ENCODE measurements at regions not wholly inside any gene's neighbourhood (a gene's known extent, or its start where the extent isn't known, plus 50 kb on each side); places are given as distances from the start of the nearest gene placed in this dataset.

DNA sequence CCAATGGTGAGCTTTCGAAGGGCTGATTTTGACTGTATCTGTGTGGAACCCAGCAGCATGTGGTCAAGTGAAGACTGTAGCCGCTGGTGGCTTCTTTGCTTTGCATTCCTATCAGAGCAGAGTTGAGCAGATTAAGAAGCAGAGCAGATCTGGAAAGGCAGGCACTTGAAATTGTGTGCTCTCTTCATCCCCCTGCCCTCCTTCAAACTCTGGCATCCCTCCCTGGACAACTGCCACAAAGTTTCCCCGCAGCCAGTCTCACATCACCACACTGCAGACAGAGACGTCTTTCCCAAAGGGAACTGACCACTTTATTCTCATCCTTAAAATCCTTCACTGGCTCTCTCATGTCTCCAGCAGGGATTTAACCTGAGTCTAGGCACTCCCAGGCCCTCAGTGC, 237.1 kb upstream of the DYNLRB2 start:
- TF ChIP-seq, protein P1, sequence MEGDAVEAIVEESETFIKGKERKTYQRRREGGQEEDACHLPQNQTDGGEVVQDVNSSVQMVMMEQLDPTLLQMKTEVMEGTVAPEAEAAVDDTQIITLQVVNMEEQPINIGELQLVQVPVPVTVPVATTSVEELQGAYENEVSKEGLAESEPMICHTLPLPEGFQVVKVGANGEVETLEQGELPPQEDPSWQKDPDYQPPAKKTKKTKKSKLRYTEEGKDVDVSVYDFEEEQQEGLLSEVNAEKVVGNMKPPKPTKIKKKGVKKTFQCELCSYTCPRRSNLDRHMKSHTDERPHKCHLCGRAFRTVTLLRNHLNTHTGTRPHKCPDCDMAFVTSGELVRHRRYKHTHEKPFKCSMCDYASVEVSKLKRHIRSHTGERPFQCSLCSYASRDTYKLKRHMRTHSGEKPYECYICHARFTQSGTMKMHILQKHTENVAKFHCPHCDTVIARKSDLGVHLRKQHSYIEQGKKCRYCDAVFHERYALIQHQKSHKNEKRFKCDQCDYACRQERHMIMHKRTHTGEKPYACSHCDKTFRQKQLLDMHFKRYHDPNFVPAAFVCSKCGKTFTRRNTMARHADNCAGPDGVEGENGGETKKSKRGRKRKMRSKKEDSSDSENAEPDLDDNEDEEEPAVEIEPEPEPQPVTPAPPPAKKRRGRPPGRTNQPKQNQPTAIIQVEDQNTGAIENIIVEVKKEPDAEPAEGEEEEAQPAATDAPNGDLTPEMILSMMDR (IDR thresholded peaks at IDR 0.05) = no peak
- TF ChIP-seq POLR2A (IDR thresholded peaks at IDR 0.05) = no peak
- no peaks in the 10 kb centered on the region for H3K9me3 ChIP-seq (replicated peaks in 1 of 3)
- H3K4me1 ChIP-seq (replicated peaks in 1 of 2) = no peaks in the 10 kb centered on the region
- DNase-seq = no peak
- WGBS, 4 donors = 63 to 74% (median 69%) methylated on average over 4 of the region's 4 CpGs
- H3K4me3 ChIP-seq = no peak overlapping the region
- H3K27me3 ChIP-seq = no peaks in the 10 kb centered on the region
- no peaks in the 10 kb centered on the region for H3K36me3 ChIP-seq (replicated peaks in 1 of 2)
- no peak overlapping the region for H3K27ac ChIP-seq
- intact Hi-C loops (cut with DNase I) = no loop called here

DNA sequence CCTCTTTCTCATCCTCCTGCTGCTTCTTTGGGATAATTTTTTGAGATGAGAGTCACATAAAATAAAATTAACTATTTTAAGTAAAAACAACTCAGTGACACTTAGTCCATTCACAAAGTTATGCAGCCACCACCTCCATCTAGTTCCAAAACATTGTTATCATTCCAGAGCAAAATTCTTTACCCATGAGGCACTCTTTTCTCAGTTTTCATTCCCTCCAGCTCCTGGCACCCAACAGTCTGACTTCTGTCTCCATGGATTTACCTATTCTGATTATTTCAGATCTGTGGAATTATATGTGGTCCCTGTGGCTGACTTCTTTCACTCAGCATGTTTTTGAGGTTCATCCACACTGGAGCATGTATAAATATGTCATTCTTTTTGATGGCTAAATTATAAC, 239.9 kb upstream of the DYNLRB2 start:
- Histone ChIP-seq H3K27me3 (no peaks in the 10 kb centered on the region), H3K36me3 (replicated peaks in 1 of 2) (no peaks in the 10 kb centered on the region), H3K27ac (no peak overlapping the region), H3K4me3 (no peak overlapping the region), H3K9me3 (replicated peaks in 1 of 3) (no peaks in the 10 kb centered on the region), H3K4me1 (replicated peaks in 1 of 2) (no peaks in the 10 kb centered on the region)
- DNase-seq = no peak
- intact Hi-C loops (cut with DNase I) = no loop called here
- TF ChIP-seq, protein P1 (IDR thresholded peaks at IDR 0.05) = no peak
- TF ChIP-seq POLR2A (IDR thresholded peaks at IDR 0.05) = no peak

DNA sequence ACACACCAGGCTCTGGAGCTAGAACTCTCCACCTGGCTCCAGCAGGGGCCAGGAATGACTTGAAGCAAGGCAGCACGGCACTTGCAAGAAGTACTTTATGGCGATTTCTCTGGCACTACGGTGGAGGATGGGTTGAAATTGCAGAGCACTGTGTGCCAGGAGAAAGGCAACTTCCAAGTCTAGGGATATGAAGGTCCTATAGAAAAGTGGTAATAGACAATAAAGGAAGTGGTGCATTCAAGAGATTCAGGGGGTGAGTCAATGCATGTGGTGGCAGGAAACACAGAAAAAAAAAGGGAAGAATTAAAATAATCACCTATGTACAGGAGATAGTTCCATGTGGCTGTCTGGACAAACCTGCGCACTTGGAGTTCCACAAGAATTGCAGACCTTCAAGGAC, 240.3 kb upstream of the DYNLRB2 start:
- intact Hi-C loops (cut with DNase I) = no loop called here
- DNase-seq = no peak
- TF ChIP-seq, protein P1 (IDR thresholded peaks at IDR 0.05) = no peak
- no peak for TF ChIP-seq POLR2A (IDR thresholded peaks at IDR 0.05)
- no peaks in the 10 kb centered on the region for H3K9me3 ChIP-seq (replicated peaks in 1 of 3)
- 81 to 89% (median 86%) methylated on average over 4 of the region's 4 CpGs for WGBS, 4 donors
- H3K4me1 ChIP-seq (replicated peaks in 1 of 2) = no peaks in the 10 kb centered on the region
- no peak overlapping the region for H3K27ac ChIP-seq
- H3K36me3 ChIP-seq (replicated peaks in 1 of 2) = no peaks in the 10 kb centered on the region
- H3K27me3 ChIP-seq = no peaks in the 10 kb centered on the region
- H3K4me3 ChIP-seq = no peak overlapping the region

DNA sequence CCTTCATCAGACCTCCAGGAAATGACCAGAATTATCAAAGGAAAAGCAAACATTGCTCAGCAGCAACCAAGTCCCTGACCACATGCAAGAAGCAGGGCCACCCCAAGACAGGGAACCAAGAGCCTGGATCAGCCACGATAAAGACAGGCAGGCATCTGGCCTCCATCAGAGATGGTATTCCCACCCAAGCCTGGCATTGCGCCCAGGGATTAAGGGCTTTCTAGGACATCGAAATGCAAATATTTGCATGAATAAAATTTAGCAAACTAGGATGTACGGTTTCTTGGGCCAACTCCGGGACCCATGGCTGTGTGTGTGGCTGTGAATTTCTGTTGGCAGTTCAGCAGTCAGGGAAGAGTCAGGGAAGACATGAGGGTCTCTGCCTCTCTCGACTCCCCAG, 241.4 kb upstream of the DYNLRB2 start:
- H3K36me3 ChIP-seq (replicated peaks in 1 of 2) = no peaks in the 10 kb centered on the region
- 37 to 85% (median 60%) methylated on average over 3 to 6 of the region's 6 CpGs for WGBS, 4 donors

More for the DNA sequence above, 241.4 kb upstream of the DYNLRB2 start:
- Histone ChIP-seq H3K27me3 (no peaks in the 10 kb centered on the region), H3K27ac (no peak overlapping the region), H3K4me3 (no peak overlapping the region), H3K9me3 (replicated peaks in 1 of 3) (no peaks in the 10 kb centered on the region), H3K4me1 (replicated peaks in 1 of 2) (no peaks in the 10 kb centered on the region)
- TF ChIP-seq, protein P1 (IDR thresholded peaks at IDR 0.05) = no peak
- no peak for TF ChIP-seq POLR2A (IDR thresholded peaks at IDR 0.05)
- intact Hi-C loops (cut with DNase I) = no loop called here
- DNase-seq = no peak
